HG03460 (cell line): ENCODE measurements at regions not wholly inside any gene's neighbourhood (a gene's known extent, or its start where the extent isn't known, plus 50 kb on each side); places are given as distances from the start of the nearest gene placed in this dataset.

Experiments
- ATAC-seq: cut with Tn5 transposase; IDR thresholded peaks from one replicate; pipeline ENCODE4 v1.9.1; 2021; ENCODE audit not compliant: unreplicated experiment

- ATAC-seq = no peak
These were observed 83.9 kb upstream of the ARHGAP24 start for GRCh38 chr4:85391071-85391470.

DNA sequence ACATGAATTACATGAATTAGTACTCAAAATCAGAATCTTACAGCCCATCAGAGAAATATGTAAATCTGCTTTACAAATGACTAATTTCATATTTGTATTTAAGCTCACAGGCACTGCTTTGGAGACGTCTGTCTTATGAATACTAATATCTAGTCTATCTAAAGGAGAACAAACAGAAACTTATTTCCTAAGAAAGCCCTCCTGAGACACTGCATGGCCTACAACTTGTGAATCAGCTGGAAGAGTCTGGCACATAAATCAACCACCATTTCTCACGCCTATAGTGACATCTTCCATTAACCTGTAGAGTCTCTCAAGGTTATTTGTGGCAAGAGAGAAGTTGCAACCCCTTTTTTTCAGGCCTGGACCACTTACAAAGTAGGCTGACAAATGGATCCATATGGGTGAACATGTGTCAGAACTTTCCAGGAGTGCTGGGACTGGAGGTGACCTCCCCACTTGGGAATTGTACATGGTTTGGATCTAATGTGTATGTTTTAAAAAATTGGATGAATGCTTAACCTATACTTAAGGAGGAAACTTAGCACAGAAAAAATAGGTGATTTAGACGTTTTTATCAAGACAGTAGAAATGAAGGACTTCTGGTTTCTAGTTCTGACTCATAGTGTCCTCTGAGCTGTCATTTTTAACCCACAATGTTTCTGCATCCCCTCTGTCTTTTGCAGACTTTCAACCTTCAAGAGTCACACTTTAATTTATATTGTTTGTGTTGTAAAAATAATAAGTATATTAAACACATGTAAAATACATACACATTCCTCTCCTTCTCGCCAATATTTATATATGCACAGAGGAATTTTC is 83.2 kb upstream of the ARHGAP24 start:
- peak; percentile 88 for ATAC-seq

DNA sequence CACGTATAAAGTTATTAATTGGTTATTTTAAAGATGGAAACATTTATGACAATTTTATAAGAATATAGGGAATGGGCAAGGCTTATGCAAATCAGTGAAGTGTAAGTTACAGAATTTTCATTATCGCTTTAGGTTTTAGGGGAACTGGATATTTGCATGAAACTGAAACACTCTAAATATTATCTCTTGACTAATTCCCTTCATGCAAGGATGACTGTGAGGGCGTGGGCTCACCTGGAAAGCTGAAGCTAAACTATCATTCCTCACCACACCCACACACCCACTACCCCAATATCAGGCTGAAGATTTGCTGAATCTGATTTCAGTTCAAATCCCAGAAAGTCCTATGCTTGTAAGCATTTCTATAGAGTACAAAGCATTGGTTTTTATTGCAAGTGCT is 81.7 kb upstream of the ARHGAP24 start:
- ATAC-seq = peak; percentile 44

DNA sequence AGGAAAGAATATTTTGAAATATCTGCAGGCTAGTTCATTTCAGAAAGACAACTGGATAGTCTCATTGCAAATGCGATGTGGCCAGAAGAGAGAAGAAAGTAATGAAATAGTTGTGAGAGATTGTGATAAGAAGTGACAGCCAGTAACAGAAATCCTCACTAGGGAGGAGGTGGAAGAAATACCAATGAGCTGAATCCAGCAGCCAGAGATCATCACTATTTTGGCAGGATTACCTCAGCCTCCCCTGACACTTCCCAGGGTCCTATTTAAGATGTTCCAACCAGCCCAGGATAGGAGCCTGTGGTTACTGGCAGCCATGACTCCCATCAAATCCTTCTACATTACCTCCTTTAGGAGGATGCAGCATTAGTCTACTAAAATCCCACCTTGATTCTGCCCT is 76.7 kb upstream of the ARHGAP24 start:
- no peak for ATAC-seq

DNA sequence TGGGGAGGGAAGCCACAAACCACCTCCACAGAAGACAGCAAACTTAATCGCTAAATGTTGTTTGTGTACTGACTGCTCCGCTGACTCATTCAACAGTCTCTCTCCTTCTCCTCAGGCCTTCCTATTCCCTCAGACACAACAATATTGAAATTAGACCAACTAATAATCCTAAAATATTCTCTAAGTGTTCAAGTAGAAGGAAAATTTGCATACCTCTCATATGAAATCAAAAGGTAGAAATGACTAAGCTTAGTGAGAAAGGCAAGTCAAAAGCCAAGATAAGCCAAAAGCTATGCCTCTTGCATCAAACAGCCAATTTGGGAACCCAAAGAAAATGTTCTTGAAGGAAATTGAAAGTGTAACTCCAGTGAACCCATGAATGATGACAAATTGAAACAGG is 75.7 kb upstream of the ARHGAP24 start:
- peak; percentile 65 for ATAC-seq

GRCh38 chr4:85402371-85402770 is 72.6 kb upstream of the ARHGAP24 start:
- ATAC-seq = no peak

- no peak for ATAC-seq
These were observed 68.8 kb upstream of the ARHGAP24 start for GRCh38 chr4:85406185-85406584.

DNA sequence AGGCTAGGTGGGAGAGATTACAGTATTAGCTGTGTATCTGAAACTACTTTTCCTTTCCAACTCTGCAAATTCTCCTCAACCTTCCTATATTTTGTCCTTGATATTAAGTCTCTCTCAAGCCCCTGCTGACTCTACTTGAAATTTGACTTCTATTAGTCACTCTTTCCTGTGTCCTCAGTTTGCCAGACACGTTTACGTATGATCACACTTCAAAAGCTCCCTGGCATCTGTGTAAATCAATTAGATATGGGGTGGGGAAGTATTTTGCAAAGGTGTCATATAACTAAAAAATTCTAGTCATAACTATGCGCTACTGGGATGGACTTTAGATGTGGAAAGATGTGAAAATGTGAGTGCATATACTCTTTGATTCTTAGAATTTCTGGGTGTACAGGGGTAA is 67.4 kb upstream of the ARHGAP24 start:
- no peak for ATAC-seq

- ATAC-seq = no peak
These were observed 66.6 kb upstream of the ARHGAP24 start for GRCh38 chr4:85408301-85408700.

DNA sequence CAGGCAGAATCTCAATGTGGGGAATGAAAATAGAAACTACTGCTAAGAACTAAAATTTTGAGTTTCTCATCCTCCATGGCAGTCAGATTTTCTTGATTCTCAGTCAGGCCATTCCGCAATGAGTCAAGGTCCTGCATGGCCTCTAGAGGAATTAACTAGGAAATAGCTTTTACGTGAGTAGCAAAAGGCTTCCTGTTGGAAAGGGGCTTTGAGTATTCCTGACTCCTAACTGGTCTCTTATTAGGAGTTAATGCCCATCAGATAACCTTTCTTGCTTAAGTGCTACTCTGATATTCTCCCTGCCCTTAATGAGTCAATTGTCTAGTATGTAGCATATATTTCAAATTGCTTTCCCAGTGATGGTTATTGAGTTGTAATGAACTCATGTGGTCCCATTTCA is 65.7 kb upstream of the ARHGAP24 start:
- ATAC-seq = no peak

DNA sequence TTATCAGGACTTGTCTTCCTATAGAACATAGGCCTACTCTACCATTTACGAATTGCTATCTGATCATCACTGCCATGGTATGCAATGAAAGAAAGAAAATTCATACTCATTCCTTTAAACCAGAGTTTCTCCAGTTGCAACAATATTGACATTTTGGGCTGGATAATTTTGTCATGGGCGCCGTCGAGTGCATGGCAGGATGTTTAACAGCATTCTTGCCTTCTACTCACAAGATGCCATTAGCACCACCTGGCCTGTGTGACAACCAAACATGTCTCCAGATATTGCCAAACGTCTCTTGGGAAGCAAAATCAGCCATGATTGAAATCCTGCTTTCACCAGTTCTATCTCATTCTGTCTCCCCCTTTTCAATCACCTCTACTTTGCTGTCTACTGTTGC is 63.6 kb upstream of the ARHGAP24 start:
- no peak for ATAC-seq

DNA sequence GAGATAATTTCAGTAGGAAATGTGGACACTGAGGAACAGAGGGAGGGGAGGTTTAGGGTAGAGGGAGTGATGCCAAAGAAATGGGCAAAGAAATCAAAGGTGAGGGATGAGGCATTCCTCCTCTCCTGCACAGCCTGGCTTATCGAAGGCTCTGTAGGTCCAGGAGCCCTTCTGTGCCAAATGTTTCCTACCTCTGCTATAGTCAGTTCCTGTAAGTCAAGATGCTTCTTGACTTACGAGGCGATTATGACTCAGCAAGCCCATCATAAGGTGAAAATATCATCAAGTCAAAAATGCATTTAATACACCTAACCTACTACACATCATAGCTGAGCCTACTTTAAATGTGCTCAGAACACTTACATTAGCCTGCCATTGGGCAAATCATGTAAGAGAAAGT is 60.0 kb upstream of the ARHGAP24 start:
- no peak for ATAC-seq

GRCh38 chr4:85416094-85416493 is 58.9 kb upstream of the ARHGAP24 start:
- ATAC-seq = no peak

GRCh38 chr4:85419103-85419502 is 55.8 kb upstream of the ARHGAP24 start:
- no peak for ATAC-seq

GRCh38 chr4:85420831-85421230 is 54.1 kb upstream of the ARHGAP24 start:
- no peak for ATAC-seq

DNA sequence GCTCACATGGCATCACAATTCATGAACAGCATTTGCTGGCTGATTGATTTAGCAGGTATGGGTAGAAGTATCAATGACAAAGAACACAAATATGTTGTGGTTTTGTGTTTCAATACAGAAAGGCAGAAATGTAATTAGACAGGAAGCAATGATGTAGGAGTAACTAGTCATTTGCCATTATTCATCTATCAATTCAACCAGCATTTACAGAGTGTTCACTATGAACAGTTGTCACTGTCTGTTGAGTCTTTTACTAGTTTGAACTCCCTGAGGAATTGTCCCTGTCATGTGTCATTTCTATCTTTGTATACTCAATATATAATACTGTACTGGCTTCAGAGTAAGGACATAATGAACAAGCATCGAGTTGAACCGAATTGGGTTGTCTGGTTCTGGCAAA is 51.5 kb upstream of the ARHGAP24 start:
- no peak for ATAC-seq
